WERI-Rb-1 (cell line): ENCODE measurements at regions not wholly inside any gene's neighbourhood (a gene's known extent, or its start where the extent isn't known, plus 50 kb on each side); places are given as distances from the start of the nearest gene placed in this dataset.

Experiments used
- DNase-seq: peaks from one replicate; pipeline ENCODE4 v3.0.0-alpha.2; 2020
- H3K27ac ChIP-seq: fragments of 250-450 bp; sonication (Bioruptor Pico); 2 replicates; pipeline ENCODE4 v1.5.1; 2020; ENCODE audit warnings: mild to moderate bottlenecking, moderate library complexity
- H3K27me3 ChIP-seq: fragments of 250-450 bp; sonication (Bioruptor Pico); 2 replicates; pipeline ENCODE4 v1.5.1; 2021; ENCODE audit warnings: mild to moderate bottlenecking, low read depth, moderate library complexity; ENCODE audit not compliant: insufficient read depth, severe bottlenecking
- H3K36me3 ChIP-seq: fragments of 250-450 bp; sonication (Bioruptor Pico); 2 replicates; pipeline ENCODE4 v1.5.1; 2020; ENCODE audit warnings: mild to moderate bottlenecking, moderate library complexity
- H3K4me3 ChIP-seq: 2 replicates; pipeline ENCODE4 v1.5.1; 2011; ENCODE audit warnings: low read depth, mild to moderate bottlenecking, control low read depth, low read length
- H3K9me3 ChIP-seq: fragments of 250-450 bp; sonication (Bioruptor Pico); 2 replicates; pipeline ENCODE4 v1.5.1; 2021; ENCODE audit warnings: mild to moderate bottlenecking, moderate library complexity; ENCODE audit not compliant: severe bottlenecking
- TF ChIP-seq, protein P1 (sequence below): IDR thresholded peaks from 2 replicates; pipeline ENCODE4 v1.5.1; 2011; ENCODE audit warnings: low read depth, mild to moderate bottlenecking, control low read depth, inconsistent platforms, low read length

- Histone ChIP-seq H3K36me3 (no peaks in the 10 kb centered on the region), H3K27ac (no peak overlapping the region), H3K27me3 (no peaks in the 10 kb centered on the region), H3K9me3 (no peaks in the 10 kb centered on the region), H3K4me3 (no peak overlapping the region)
- no peak for DNase-seq
- TF ChIP-seq, protein P1, sequence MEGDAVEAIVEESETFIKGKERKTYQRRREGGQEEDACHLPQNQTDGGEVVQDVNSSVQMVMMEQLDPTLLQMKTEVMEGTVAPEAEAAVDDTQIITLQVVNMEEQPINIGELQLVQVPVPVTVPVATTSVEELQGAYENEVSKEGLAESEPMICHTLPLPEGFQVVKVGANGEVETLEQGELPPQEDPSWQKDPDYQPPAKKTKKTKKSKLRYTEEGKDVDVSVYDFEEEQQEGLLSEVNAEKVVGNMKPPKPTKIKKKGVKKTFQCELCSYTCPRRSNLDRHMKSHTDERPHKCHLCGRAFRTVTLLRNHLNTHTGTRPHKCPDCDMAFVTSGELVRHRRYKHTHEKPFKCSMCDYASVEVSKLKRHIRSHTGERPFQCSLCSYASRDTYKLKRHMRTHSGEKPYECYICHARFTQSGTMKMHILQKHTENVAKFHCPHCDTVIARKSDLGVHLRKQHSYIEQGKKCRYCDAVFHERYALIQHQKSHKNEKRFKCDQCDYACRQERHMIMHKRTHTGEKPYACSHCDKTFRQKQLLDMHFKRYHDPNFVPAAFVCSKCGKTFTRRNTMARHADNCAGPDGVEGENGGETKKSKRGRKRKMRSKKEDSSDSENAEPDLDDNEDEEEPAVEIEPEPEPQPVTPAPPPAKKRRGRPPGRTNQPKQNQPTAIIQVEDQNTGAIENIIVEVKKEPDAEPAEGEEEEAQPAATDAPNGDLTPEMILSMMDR, result no peak
Observed at GRCh38 chr21:17738176-17738953, 80.8 kb downstream of the C21orf91 start.

DNA sequence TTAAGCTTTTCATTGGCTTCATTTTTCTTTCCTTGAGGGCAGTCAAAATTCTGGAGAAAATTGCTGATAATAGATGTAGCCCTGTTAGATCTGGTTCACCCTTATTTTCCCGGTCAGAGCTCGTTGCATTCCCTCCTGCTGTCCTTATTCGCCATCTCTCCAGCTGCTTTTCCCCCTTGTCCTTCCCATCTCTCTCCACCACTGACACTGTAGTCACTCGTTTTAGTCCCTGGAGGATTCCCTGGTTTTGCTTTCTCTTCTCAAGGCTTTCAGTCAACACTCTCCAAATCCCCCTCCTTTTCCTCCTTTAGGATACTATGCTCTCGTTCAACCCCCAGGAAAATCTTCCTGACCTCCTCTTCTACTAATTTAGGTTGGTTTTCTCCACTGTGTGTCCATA lies 83.1 kb downstream of the C21orf91 start:
- TF ChIP-seq, protein P1, result no peak
- H3K27ac ChIP-seq, result no peak overlapping the region
- no peaks in the 10 kb centered on the region for H3K9me3 ChIP-seq
- no peaks in the 10 kb centered on the region for H3K36me3 ChIP-seq
- no peak for DNase-seq
- no peaks in the 10 kb centered on the region for H3K27me3 ChIP-seq
- no peak overlapping the region for H3K4me3 ChIP-seq

- no peaks in the 10 kb centered on the region for H3K36me3 ChIP-seq
- no peak overlapping the region for H3K4me3 ChIP-seq
- DNase-seq, result no peak
- TF ChIP-seq, protein P1, result no peak
- no peak overlapping the region for H3K27ac ChIP-seq
- H3K27me3 ChIP-seq, result no peaks in the 10 kb centered on the region
- H3K9me3 ChIP-seq, result no peaks in the 10 kb centered on the region
Observed at GRCh38 chr21:17733209-17733608, 85.9 kb downstream of the C21orf91 start.

DNA sequence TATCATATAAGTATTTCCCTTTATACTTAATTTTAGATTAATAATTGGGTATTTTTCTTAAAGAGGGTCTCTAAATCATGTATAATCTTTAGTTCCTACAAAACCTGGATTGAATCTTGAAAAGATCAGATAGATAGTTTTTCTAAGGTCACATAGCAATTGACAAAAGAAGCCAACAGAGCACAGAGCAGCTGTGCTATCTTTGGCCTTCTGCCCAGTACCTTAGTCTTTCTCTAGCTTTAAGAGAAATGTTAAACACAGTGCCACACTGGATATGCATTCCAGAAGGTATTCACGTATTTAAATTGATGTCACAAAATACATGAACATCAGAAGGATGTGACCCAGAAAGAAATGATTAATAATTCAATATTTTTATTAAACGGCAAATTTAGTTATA lies 86.8 kb downstream of the C21orf91 start:
- H3K4me3 ChIP-seq, result no peak overlapping the region
- no peaks in the 10 kb centered on the region for H3K9me3 ChIP-seq
- no peak for DNase-seq
- no peak overlapping the region for H3K27ac ChIP-seq
- TF ChIP-seq, protein P1, result no peak
- H3K36me3 ChIP-seq, result no peaks in the 10 kb centered on the region
- no peaks in the 10 kb centered on the region for H3K27me3 ChIP-seq

DNA sequence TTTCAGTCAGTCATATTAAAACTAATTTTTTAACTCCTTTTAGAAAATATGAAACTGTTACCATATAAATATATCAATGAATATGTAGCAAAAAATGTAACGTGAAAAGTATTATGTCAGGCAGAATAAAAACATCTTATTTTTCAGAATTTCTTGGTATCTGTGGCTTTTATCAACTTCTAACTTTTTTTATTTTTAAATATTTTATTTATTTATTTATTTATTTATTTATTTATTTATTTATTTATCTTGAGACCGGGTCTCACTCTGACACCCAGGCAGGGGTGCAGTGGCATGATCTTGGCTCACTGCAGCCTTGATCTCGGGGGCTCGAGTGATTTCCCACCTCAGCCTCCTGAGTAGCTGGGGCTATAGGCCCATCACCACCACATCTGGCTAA lies 87.6 kb downstream of the C21orf91 start:
- TF ChIP-seq, protein P1, result no peak
- Histone ChIP-seq H3K27me3 (no peaks in the 10 kb centered on the region), H3K4me3 (no peak overlapping the region), H3K36me3 (no peaks in the 10 kb centered on the region), H3K9me3 (no peaks in the 10 kb centered on the region), H3K27ac (no peak overlapping the region)
- DNase-seq, result no peak

DNA sequence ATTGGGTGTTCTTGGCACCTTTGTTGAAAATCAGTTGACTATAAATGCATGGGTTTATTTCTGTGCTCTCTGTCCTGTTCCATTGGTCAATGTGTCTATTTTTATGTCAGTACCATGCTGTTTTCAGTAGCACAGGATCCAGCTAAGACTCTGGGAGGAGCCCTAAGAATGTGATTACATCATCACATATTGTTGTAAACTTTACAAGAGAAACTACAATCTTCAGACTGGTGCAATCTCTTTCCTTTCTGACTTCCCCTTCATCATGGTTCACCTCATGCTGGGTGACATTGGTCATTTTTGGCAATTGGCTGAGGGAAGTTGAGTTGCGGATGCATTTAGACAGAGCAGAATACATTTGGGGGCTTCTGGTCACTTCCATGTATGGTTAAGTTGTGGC lies 88.4 kb downstream of the C21orf91 start:
- no peak for DNase-seq
- no peaks in the 10 kb centered on the region for H3K9me3 ChIP-seq
- no peaks in the 10 kb centered on the region for H3K27me3 ChIP-seq
- TF ChIP-seq, protein P1, result no peak
- H3K4me3 ChIP-seq, result no peak overlapping the region
- H3K36me3 ChIP-seq, result no peaks in the 10 kb centered on the region
- no peak overlapping the region for H3K27ac ChIP-seq
